ENCODE measurements at regions not wholly inside any gene's neighbourhood (a gene's known extent, or its start where the extent isn't known, plus 50 kb on each side); places are given as distances from the start of the nearest gene placed in this dataset.

- no peak for DNase-seq
These were observed 202.1 kb downstream of the NXPE2 start for GRCh38 chr11:114880442-114880841.

GRCh38 chr11:114883472-114883871, 205.1 kb downstream of the NXPE2 start:
- DNase-seq: no peak

- no peak for DNase-seq
These were observed 208.4 kb downstream of the NXPE2 start for GRCh38 chr11:114886644-114887265.

GRCh38 chr11:114889594-114890011, 211.3 kb downstream of the NXPE2 start:
- DNase-seq: no peak

- DNase-seq: no peak
These were observed 211.7 kb downstream of the NXPE2 start for GRCh38 chr11:114890038-114890437.

- DNase-seq: no peak
These were observed 213.6 kb downstream of the NXPE2 start for GRCh38 chr11:114891911-114892310.

GRCh38 chr11:114892381-114893197, 214.3 kb downstream of the NXPE2 start:
- DNase-seq: peak; percentile 40

GRCh38 chr11:114893329-114893728, 215.0 kb downstream of the NXPE2 start:
- no peak for DNase-seq

- DNase-seq: no peak
These were observed 218.3 kb downstream of the NXPE2 start for GRCh38 chr11:114896594-114896993.

GRCh38 chr11:114909866-114910265, 231.5 kb downstream of the NXPE2 start:
- no peak for DNase-seq

- no peak for DNase-seq
These were observed 234.5 kb downstream of the NXPE2 start for GRCh38 chr11:114912826-114913225.

- DNase-seq: no peak
These were observed 236.1 kb downstream of the NXPE2 start for GRCh38 chr11:114914231-114915005.

- no peak for DNase-seq
These were observed 237.8 kb downstream of the NXPE2 start for GRCh38 chr11:114915871-114916805.

- no peak for DNase-seq
These were observed 240.0 kb downstream of the NXPE2 start for GRCh38 chr11:114918286-114918685.

GRCh38 chr11:114921697-114922096, 243.4 kb downstream of the NXPE2 start:
- no peak for DNase-seq

- DNase-seq: no peak
These were observed 245.7 kb downstream of the NXPE2 start for GRCh38 chr11:114924042-114924441.

- no peak for DNase-seq
These were observed 247.3 kb downstream of the NXPE2 start for GRCh38 chr11:114925591-114925990.

- DNase-seq: no peak
These were observed 250.0 kb downstream of the NXPE2 start for GRCh38 chr11:114928260-114928870.

- no peak for DNase-seq
These were observed 251.1 kb downstream of the NXPE2 start for GRCh38 chr11:114929351-114930000.

GRCh38 chr11:114938799-114939198, 260.5 kb downstream of the NXPE2 start:
- DNase-seq: no peak

- no peak for DNase-seq
These were observed 263.9 kb downstream of the NXPE2 start for GRCh38 chr11:114942207-114942606.

Measured in hematopoietic multipotent progenitor cell treated with erythropoietin and hydrocortisone succinate and interleukin-3 and kit ligand, for 6 days (in vitro differentiated cells).